ENCODE measurements at regions not wholly inside any gene's neighbourhood (a gene's known extent, or its start where the extent isn't known, plus 50 kb on each side); places are given as distances from the start of the nearest gene placed in this dataset.

- Histone ChIP-seq H3K4me3 (ENCODE audit: low read length) (no peak overlapping the region), H3K9me3 (ENCODE audit: control insufficient read depth, low read length) (peaks cover 7% of the 10 kb centered on the region), H3K9ac (ENCODE audit: extremely low read depth, low read length, poor library complexity, severe bottlenecking) (no peak overlapping the region), H3K27ac (ENCODE audit: low read depth, low read length) (no peak overlapping the region), H3K27me3 (ENCODE audit: control insufficient read depth, insufficient read depth, low read length, poor library complexity, severe bottlenecking) (no peaks in the 10 kb centered on the region), H3K36me3 (ENCODE audit: control insufficient read depth, insufficient read depth, low read length) (no peaks in the 10 kb centered on the region), H3K4me1 (ENCODE audit: control insufficient read depth, insufficient read depth, low read length) (peaks cover 4% of the 10 kb centered on the region)
- H3K9me3 Mint-ChIP-seq, result peaks cover 26% of the 10 kb centered on the region
- no peaks in the 10 kb centered on the region for H3K4me1 Mint-ChIP-seq
- DNase-seq, result no peak
- H3K27me3 Mint-ChIP-seq (ENCODE audit: insufficient read depth), result no peaks in the 10 kb centered on the region
- H3K27ac Mint-ChIP-seq, result no peak overlapping the region
- peaks cover 4% of the 10 kb centered on the region for H3K36me3 Mint-ChIP-seq (ENCODE audit: low read depth)
- no peak overlapping the region for H3K4me3 Mint-ChIP-seq
- TF ChIP-seq, protein P1, sequence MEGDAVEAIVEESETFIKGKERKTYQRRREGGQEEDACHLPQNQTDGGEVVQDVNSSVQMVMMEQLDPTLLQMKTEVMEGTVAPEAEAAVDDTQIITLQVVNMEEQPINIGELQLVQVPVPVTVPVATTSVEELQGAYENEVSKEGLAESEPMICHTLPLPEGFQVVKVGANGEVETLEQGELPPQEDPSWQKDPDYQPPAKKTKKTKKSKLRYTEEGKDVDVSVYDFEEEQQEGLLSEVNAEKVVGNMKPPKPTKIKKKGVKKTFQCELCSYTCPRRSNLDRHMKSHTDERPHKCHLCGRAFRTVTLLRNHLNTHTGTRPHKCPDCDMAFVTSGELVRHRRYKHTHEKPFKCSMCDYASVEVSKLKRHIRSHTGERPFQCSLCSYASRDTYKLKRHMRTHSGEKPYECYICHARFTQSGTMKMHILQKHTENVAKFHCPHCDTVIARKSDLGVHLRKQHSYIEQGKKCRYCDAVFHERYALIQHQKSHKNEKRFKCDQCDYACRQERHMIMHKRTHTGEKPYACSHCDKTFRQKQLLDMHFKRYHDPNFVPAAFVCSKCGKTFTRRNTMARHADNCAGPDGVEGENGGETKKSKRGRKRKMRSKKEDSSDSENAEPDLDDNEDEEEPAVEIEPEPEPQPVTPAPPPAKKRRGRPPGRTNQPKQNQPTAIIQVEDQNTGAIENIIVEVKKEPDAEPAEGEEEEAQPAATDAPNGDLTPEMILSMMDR (conservative IDR thresholded peaks at IDR 0.05), result no peak
- WGBS, 2 experiments (ENCODE audit: insufficient coverage in 1 of 2, insufficient read length in 1 of 2), result 97 to 100% methylated on average over 4 of the region's 4 CpGs
These were observed 374.8 kb downstream of the PDGFC start for GRCh38 chr4:156596706-156597329.

- Mint-ChIP-seq H3K4me3 (no peak overlapping the region), H3K36me3 (ENCODE audit: low read depth) (no peaks in the 10 kb centered on the region), H3K27me3 (ENCODE audit: insufficient read depth) (no peaks in the 10 kb centered on the region), H3K9me3 (peaks cover 18% of the 10 kb centered on the region), H3K27ac (no peak overlapping the region), H3K4me1 (no peaks in the 10 kb centered on the region)
- Histone ChIP-seq H3K9me3 (ENCODE audit: control insufficient read depth, low read length) (peaks cover 7% of the 10 kb centered on the region), H3K4me1 (ENCODE audit: control insufficient read depth, insufficient read depth, low read length) (peaks cover 4% of the 10 kb centered on the region), H3K9ac (ENCODE audit: extremely low read depth, low read length, poor library complexity, severe bottlenecking) (no peak overlapping the region), H3K4me3 (ENCODE audit: low read length) (no peak overlapping the region), H3K27me3 (ENCODE audit: control insufficient read depth, insufficient read depth, low read length, poor library complexity, severe bottlenecking) (no peaks in the 10 kb centered on the region), H3K27ac (ENCODE audit: low read depth, low read length) (no peak overlapping the region), H3K36me3 (ENCODE audit: control insufficient read depth, insufficient read depth, low read length) (no peaks in the 10 kb centered on the region)
- TF ChIP-seq, protein P1 (conservative IDR thresholded peaks at IDR 0.05), result no peak
- WGBS, 2 experiments (ENCODE audit: insufficient coverage in 1 of 2, insufficient read length in 1 of 2), result 88% methylated on average over 2 of the region's 2 CpGs; no CpG with 5 or more reads in 1 of the 2 experiments
- DNase-seq, result no peak
These were observed 375.6 kb downstream of the PDGFC start for GRCh38 chr4:156596026-156596425.

DNA sequence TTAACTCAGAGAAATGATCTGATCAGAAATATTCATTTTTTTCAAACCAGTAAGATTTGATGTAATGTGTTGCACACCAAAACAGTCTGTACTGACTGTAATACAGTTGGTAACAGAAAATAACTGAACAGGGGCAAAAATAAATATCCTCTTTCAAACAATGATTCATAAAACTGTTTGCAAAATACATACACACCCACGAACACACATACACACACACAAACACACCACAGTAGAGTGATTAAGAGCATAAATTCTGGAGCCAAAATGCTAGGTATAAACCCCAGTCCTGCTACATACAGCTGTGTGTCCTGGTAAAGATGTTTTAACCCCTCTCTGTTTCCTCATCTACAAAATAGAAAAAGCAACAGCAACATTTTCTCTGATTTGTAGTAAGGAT is 376.6 kb downstream of the PDGFC start:
- Mint-ChIP-seq H3K9me3 (peaks cover 8% of the 10 kb centered on the region), H3K36me3 (ENCODE audit: low read depth) (no peaks in the 10 kb centered on the region), H3K27me3 (ENCODE audit: insufficient read depth) (no peaks in the 10 kb centered on the region), H3K4me3 (no peak overlapping the region), H3K4me1 (no peaks in the 10 kb centered on the region), H3K27ac (no peak overlapping the region)
- Histone ChIP-seq H3K4me1 (ENCODE audit: control insufficient read depth, insufficient read depth, low read length) (peaks cover 4% of the 10 kb centered on the region), H3K9me3 (ENCODE audit: control insufficient read depth, low read length) (peaks cover 7% of the 10 kb centered on the region), H3K36me3 (ENCODE audit: control insufficient read depth, insufficient read depth, low read length) (no peaks in the 10 kb centered on the region), H3K27me3 (ENCODE audit: control insufficient read depth, insufficient read depth, low read length, poor library complexity, severe bottlenecking) (no peaks in the 10 kb centered on the region), H3K27ac (ENCODE audit: low read depth, low read length) (no peak overlapping the region), H3K4me3 (ENCODE audit: low read length) (no peak overlapping the region), H3K9ac (ENCODE audit: extremely low read depth, low read length, poor library complexity, severe bottlenecking) (no peak overlapping the region)
- DNase-seq, result no peak
- TF ChIP-seq, protein P1 (conservative IDR thresholded peaks at IDR 0.05), result no peak
- WGBS, 2 experiments (ENCODE audit: insufficient coverage in 1 of 2, insufficient read length in 1 of 2), result 95 to 100% methylated on average over 1 of the region's 1 CpG
